ENCODE measurements at regions not wholly inside any gene's neighbourhood (a gene's known extent, or its start where the extent isn't known, plus 50 kb on each side); places are given as distances from the start of the nearest gene placed in this dataset.

GRCh38 chr13:31887286-31887685 is 144.3 kb upstream of the FRY start:
- TF ChIP-seq CTCF (IDR thresholded peaks at IDR 0.05) = no peak
- no peak for TF ChIP-seq POLR2A (IDR thresholded peaks at IDR 0.05)
